ENCODE measurements at regions not wholly inside any gene's neighbourhood (a gene's known extent, or its start where the extent isn't known, plus 50 kb on each side); places are given as distances from the start of the nearest gene placed in this dataset.

DNA sequence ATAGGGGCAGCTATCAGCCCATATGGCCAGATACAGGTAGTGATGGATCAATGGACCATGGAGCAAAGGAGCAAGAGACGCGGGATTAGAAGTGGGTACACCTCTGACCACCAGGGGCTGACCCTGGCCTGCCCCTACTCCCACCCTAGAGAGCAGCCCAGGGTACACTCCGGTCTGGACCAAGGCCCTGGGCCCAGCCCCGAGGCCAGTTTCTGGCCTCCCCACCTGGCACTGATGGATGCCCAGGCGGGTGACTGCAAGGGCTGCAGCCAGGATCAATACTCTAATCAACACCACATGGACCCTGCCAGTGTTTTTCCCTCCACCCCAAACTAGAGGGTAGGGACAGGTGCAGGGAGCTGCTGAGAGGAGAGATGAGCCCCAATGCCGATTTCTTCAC is 74.1 kb upstream of the NECTIN1 start:
- DNase-seq = no peak
- no peak overlapping the region for H3K4me3 ChIP-seq
- TF ChIP-seq, protein P1, sequence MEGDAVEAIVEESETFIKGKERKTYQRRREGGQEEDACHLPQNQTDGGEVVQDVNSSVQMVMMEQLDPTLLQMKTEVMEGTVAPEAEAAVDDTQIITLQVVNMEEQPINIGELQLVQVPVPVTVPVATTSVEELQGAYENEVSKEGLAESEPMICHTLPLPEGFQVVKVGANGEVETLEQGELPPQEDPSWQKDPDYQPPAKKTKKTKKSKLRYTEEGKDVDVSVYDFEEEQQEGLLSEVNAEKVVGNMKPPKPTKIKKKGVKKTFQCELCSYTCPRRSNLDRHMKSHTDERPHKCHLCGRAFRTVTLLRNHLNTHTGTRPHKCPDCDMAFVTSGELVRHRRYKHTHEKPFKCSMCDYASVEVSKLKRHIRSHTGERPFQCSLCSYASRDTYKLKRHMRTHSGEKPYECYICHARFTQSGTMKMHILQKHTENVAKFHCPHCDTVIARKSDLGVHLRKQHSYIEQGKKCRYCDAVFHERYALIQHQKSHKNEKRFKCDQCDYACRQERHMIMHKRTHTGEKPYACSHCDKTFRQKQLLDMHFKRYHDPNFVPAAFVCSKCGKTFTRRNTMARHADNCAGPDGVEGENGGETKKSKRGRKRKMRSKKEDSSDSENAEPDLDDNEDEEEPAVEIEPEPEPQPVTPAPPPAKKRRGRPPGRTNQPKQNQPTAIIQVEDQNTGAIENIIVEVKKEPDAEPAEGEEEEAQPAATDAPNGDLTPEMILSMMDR (IDR thresholded peaks at IDR 0.05) = no peak
- TF ChIP-seq EP300 (IDR thresholded peaks at IDR 0.05) (no peak), POLR2A (IDR thresholded peaks at IDR 0.05) (no peak), POLR2AphosphoS5 (IDR thresholded peaks at IDR 0.05) (no peak)
- H3K36me3 ChIP-seq = no peaks in the 10 kb centered on the region
- H3K27me3 ChIP-seq = peaks cover 0 to 6% (median 0%) of the 10 kb centered on the region in 3 donors
- intact Hi-C loops (cut with DNase I) = no loop called here
- WGBS, 2 donors = 74 to 87% methylated on average over 6 of the region's 6 CpGs
- no peaks in the 10 kb centered on the region for H3K4me1 ChIP-seq
- no peaks in the 10 kb centered on the region for H3K9me3 ChIP-seq
- no peak overlapping the region for H3K27ac ChIP-seq

DNA sequence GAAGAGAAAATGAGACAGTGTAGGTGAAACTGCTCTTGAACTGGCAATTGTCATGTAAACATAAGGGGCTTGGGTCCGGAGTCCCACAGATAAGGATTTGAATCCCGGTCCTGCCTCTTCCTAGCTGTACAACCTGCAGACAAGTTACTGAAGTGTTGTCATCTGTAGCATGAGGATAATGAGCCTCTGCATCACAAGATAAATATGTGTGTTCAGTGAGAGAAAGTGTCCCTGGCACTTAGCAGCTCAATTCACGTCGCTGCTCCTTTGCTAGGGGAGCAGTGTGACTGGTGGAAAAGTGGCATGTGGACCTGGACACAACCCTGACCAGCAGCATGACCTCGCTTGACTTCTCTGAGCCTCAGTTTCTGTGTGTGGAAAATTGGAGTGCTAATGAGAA is 73.7 kb upstream of the NECTIN1 start:
- Histone ChIP-seq H3K36me3 (no peaks in the 10 kb centered on the region), H3K4me1 (no peaks in the 10 kb centered on the region), H3K27me3 (peaks cover 0 to 6% (median 0%) of the 10 kb centered on the region in 3 donors), H3K27ac (no peak overlapping the region), H3K4me3 (no peak overlapping the region), H3K9me3 (no peaks in the 10 kb centered on the region)
- WGBS, 2 donors = 84 to 90% methylated on average over 5 of the region's 5 CpGs
- DNase-seq = no peak
- intact Hi-C loops (cut with DNase I) = no loop called here
- TF ChIP-seq, protein P1 (IDR thresholded peaks at IDR 0.05) = no peak
- no peak for TF ChIP-seq POLR2AphosphoS5 (IDR thresholded peaks at IDR 0.05)
- TF ChIP-seq POLR2A (IDR thresholded peaks at IDR 0.05) = no peak
- no peak for TF ChIP-seq EP300 (IDR thresholded peaks at IDR 0.05)

DNA sequence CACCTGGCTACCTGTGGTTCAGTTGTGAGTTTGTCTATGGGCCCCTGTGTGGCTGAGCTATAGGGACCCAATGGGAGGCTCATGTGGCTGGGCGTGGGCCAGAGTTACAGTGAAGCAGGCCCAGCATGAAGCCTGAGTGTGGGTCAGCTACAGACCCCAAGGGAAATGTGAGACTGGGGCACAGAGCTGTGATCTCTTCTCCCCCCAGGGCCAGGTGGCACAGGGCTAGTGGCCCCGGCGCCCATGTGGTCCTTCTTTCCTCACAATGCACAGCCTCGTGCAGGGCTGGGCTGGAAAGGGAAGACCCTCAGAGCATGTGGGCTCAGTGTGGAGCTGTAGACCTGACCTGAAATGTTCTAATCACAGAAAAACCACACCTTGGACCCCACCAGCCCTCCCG is 71.6 kb upstream of the NECTIN1 start:
- Histone ChIP-seq H3K4me1 (no peaks in the 10 kb centered on the region), H3K4me3 (no peak overlapping the region), H3K9me3 (no peaks in the 10 kb centered on the region), H3K27ac (no peak overlapping the region), H3K27me3 (peaks cover 0 to 6% (median 0%) of the 10 kb centered on the region in 3 donors), H3K36me3 (no peaks in the 10 kb centered on the region)
- WGBS, 2 donors = 93 to 95% methylated on average over 5 of the region's 5 CpGs
- intact Hi-C loops (cut with DNase I) = no loop called here
- DNase-seq = peak; percentile 20
- TF ChIP-seq, protein P1 (IDR thresholded peaks at IDR 0.05) = no peak
- TF ChIP-seq POLR2AphosphoS5 (IDR thresholded peaks at IDR 0.05) (no peak), EP300 (IDR thresholded peaks at IDR 0.05) (no peak), POLR2A (IDR thresholded peaks at IDR 0.05) (no peak)

DNA sequence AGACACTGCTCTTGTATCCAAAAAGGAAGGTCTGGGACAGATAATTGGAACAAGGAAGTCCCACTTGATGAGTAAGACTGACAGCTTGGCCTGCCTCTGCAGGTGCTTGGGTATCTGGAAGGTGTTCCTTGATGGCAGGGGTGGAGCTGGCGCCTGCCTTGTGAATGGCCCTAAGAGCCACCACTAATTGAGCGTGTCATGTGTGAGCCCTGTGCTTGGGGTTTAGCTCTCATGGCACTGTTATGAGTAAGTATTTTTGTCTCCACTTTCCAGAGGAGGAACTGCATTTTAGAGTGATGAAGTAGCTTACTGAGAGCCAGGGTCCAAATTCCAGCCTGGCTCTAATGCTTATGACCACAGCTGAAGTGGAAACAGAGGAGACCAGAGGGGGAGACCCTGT is 71.2 kb upstream of the NECTIN1 start:
- Histone ChIP-seq H3K4me3 (no peak overlapping the region), H3K36me3 (no peaks in the 10 kb centered on the region), H3K27me3 (peaks cover 0 to 6% (median 0%) of the 10 kb centered on the region in 3 donors), H3K4me1 (no peaks in the 10 kb centered on the region), H3K27ac (no peak overlapping the region), H3K9me3 (no peaks in the 10 kb centered on the region)
- no peak for DNase-seq
- TF ChIP-seq POLR2A (IDR thresholded peaks at IDR 0.05) (no peak), POLR2AphosphoS5 (IDR thresholded peaks at IDR 0.05) (no peak), EP300 (IDR thresholded peaks at IDR 0.05) (no peak)
- TF ChIP-seq, protein P1 (IDR thresholded peaks at IDR 0.05) = no peak
- 74 to 90% methylated on average over 2 of the region's 2 CpGs for WGBS, 2 donors
- intact Hi-C loops (cut with DNase I) = no loop called here

DNA sequence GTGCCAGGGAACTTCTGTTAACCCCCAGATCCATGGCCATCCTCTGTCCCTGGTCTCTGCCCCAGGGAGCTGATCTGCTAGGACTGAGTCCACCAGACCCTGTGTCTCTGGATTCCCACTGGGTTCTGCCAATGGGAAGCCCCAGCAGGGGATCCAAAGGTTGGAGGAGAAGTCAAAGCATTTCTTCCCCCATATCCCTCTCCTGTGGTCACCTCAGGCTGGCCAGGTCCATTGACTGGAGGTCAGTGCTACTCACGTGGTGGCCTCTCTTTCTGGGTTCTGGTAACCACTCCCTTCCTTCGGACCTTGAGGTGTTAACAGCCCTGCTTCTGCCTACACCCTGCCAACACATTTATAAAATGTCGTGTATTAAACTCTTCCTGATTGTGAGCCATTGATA is 69.7 kb upstream of the NECTIN1 start:
- no peaks in the 10 kb centered on the region for H3K36me3 ChIP-seq
- H3K27ac ChIP-seq = no peak overlapping the region
- H3K27me3 ChIP-seq = peaks cover 0 to 6% (median 0%) of the 10 kb centered on the region in 3 donors
- TF ChIP-seq, protein P1 (IDR thresholded peaks at IDR 0.05) = no peak
- TF ChIP-seq POLR2AphosphoS5 (IDR thresholded peaks at IDR 0.05) (no peak), POLR2A (IDR thresholded peaks at IDR 0.05) (no peak), EP300 (IDR thresholded peaks at IDR 0.05) (no peak)
- no peak overlapping the region for H3K4me3 ChIP-seq
- H3K9me3 ChIP-seq = no peaks in the 10 kb centered on the region
- 81 to 82% methylated on average over 3 of the region's 3 CpGs for WGBS, 2 donors
- intact Hi-C loops (cut with DNase I) = no loop called here
- DNase-seq = no peak
- no peaks in the 10 kb centered on the region for H3K4me1 ChIP-seq
